HuH-7.5 (cell line): ENCODE measurements at regions not wholly inside any gene's neighbourhood (a gene's known extent, or its start where the extent isn't known, plus 50 kb on each side); places are given as distances from the start of the nearest gene placed in this dataset.

Experiments used
- DNase-seq: peaks from one replicate; pipeline ENCODE4 v3.0.0; 2011; ENCODE audit warnings: low spot score

GRCh38 chr2:144333143-144333555, 186.8 kb downstream of the ZEB2 start:
- DNase-seq: no peak

DNA sequence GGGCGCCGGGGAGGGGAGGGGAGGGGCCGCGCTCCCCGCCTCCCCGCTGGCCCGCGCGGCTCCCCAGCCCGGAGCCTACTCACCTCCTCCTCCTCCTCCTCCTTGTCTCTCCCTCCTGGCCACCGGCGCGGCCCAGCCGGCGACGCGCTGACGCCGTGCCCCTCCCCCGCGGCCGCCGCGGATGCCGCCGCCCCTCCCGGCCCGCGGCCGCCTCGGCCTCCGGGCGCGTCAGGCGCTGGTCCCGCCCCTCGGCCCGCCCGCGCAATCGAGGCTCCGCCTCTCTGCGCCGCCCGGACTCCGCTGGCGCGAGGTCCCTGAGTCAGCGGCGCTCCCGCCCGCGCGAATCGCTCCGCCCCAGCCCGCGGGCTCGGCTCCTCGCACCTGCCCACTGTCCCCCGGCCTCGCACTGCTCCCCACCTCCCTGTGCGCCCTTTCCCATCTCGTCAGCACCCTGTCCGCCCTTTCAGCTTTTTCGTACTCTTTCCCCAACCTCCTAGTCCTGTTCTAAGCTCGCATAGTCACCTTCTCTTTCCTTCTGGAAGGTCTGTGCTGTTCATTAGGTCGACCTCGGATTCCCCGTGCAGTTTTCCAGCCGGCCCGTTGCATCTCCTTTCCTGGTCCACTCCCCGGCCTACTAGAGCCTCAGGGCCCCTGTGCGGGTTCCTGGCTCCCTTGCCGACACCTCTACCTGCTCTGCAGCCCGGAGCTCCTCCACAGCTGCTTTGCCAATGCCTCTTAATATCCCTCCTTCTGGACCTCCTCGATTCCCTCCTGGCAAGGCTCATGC, 187.4 kb downstream of the ZEB2 start:
- peak; percentile 52 for DNase-seq

DNA sequence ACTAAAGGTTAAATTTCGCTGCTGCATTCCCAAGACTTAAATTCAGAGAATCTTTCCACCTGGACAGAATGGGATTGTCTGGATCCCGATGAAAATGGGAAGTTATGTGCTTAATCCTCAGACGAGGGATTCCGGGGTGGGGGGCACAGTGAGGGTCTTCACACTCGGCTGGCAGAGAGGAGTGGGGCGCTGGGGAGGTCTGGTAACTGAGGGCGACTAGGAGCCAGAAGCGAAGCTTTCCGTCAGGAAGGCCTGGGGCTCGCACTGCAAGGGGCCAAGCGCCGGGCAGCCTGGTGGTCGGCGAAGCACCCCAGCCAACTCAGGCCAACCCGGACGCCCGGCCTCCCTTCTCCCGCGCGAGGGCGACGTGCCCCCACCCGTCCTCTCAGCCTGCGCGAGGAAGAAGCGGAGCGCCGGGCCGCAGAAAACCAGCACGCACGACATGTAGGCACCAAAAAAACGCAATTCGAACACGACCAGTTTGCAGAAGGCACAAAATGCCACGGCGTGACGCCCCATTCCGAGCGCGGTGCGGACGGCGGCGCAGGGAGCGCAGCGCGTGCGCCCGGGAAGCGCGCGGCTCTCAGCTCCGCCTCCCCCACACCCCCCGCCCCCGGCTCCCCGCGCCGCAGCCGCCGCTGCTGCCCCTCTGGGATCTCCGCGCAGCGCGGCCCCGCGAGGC, 188.1 kb downstream of the ZEB2 start:
- DNase-seq: peak; percentile 31

DNA sequence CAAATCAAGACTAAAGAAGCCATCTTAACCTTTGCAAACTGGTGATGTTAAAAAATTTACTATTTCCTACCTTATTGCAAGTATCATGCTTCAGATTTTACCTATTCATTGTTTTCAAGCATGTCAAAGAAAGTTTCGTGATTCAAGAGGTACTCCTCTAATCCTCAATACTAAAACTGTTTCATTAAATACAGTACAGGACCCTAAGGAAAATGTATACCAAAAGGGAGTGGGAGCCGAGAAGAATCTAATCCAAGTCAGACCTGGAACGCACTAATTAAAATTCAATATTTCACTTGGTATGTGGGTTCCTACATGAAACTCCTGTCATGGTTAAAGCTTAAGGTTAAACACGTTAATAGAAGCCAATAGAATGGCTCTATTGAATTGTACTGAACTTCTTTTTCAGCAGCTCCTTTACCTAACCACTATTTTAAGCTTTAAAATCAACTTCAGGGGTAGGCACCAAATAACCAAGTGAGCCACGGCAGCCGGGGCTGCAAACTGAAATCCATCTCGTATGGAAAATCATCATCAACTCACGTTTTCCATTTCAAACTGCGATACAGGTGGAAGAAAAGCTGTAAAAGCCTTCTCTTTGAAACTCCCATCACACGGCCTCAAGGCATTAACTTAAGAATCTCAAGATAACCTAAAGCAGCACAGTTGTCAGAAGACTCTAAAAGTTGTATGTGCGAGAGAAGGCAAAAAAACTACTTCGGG, 188.8 kb downstream of the ZEB2 start:
- DNase-seq: no peak

GRCh38 chr2:144329472-144329871, 190.4 kb downstream of the ZEB2 start:
- DNase-seq: no peak

DNA sequence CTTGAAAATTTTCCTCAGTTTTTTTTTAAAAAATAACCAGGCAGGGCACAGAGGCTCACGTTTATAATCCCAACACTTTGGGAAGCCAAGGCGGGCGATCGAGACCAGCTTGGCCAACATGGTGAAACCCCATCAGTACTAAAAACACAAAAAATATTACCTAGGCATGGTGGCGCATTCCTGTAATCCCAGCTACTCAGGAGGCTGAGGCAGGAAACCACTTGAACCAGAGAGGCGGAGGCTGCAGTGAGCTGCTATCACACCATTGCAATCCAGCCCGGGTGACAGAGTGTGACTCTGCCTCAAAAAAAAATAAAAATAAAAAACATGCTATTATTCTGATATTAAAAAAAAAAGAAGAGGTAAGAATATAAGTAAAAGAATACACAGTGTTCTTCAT, 191.0 kb downstream of the ZEB2 start:
- no peak for DNase-seq

DNA sequence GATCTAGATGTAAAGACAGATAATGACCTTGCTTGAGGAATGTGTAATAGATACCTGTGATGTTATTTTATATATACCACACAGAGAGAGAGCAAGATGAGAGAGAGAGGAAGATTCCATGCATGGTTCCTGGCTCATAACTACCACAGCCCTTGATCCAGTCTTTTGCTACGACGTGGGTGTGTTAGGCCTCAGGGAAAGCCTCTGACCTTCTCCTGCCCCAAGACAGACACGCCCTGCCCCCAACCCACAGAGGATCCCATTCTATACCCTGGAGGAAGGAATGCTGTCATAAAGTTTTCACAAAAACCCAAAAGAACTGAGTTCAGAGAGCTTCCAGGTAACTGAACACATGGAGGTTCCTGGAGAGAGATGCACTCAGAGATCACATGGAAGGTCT, 193.1 kb downstream of the ZEB2 start:
- no peak for DNase-seq

GRCh38 chr2:144325086-144325485, 194.8 kb downstream of the ZEB2 start:
- DNase-seq: no peak

DNA sequence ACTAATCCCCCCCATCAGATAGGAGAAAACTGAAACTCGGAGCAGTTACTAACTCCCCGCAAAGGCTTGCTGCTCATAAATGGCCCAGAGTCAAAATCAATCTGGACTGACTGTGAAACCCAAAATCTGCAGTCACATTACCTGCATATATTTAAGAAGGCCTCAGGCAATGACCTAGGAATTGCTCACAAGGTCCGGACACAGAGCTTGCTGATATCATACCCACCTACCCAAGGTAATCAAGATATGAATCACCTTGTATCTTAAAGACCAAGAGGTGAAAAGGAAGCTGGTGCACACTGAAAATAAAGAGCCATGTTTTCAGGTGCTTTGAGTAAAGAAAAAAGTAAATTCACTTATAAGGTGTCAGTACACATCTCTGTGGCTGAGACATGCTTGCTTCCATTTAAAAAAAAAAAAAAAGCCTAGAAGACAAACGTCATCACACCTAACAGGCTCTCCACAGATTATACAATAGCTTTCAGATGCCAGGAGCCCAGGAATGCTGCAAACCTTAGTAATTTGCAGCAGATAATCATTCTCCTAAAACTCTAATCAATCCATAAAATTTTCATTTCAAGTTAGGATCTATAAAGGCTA, 195.4 kb downstream of the ZEB2 start:
- no peak for DNase-seq

- DNase-seq: no peak
Measured at GRCh38 chr2:144323946-144324345, 196.0 kb downstream of the ZEB2 start.

- DNase-seq: no peak
Measured at GRCh38 chr2:144322379-144322778, 197.5 kb downstream of the ZEB2 start.

DNA sequence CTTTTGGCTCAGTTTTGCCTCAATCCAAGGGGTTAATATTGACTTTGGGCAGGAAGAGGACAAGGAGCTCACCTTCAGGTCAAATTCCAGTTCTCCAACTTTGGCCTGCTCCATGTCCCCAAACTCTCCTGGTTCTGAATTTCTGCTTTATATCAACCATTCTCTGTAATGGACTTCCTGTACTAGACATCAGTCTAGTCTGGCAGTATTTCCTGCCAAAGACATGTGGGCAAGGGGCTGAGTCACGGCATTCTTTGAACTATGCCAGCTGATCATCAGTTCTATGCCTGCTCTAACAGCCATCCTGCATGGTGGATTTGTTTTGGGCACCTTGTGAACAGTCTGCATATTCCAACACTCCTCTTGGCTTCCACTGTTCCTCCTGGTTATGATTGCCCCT, 199.4 kb downstream of the ZEB2 start:
- no peak for DNase-seq

DNA sequence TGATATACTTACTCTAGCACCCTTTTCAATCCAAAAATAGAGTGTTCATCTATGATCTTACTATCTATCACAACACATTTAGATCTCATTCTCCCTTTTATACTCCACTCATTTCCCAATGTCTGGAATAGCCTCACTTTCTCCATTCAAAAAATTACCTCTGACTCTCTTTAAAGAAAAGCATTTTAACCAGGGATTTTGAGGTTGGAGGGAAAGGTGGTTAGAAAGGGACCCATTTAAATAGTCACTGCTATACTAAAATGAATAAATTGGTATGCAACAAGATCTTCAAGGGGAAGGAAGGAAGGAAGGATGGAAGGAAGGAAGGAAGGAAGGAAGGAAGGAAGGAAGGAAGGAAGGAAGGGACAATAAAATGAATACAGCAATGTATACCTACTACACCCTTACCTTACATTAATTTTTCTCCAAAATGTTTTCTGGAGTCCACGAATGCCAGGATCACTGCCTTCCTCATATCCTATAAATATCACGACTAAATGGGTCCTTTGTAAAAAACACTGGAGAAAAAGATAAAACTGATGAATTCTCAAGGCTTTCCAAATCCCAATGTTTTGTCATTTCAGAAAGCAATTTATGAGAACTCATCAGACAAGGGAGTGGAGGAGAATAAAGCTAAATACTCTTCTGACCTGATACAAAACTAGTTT, 202.7 kb downstream of the ZEB2 start:
- DNase-seq: no peak

DNA sequence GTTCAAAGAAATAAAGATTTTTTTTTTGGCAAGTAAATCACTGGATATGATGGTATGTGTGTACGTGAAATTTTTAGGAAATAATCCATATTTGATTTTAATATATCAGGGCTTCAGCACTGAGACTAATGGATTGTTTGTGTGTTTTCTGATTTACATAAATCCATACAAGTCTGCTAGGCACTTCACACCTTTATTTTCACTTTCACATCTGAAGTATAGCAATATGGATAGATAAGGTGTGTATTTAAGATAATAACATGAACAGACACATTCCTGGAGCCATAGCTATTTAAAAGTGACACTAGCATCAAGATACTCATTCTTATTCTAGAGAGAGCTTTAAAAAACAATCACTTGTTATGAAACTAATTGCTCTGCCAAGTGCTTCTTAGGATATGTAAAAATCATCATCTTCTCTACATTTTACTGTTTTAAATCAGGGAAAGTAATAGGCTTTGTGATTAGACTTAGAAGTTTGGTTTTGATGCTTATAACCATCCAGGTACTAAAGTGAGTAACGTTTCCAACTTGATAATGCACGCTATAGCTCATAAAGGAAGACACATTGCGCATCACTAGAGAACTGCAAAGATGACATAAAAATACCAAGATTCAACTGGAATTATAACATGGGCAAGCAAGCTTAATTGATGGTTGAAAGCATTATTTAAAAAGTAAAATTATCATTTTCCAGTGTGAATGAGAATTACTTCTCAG, 208.9 kb downstream of the ZEB2 start:
- DNase-seq: no peak

GRCh38 chr2:144310484-144310883, 209.4 kb downstream of the ZEB2 start:
- no peak for DNase-seq

DNA sequence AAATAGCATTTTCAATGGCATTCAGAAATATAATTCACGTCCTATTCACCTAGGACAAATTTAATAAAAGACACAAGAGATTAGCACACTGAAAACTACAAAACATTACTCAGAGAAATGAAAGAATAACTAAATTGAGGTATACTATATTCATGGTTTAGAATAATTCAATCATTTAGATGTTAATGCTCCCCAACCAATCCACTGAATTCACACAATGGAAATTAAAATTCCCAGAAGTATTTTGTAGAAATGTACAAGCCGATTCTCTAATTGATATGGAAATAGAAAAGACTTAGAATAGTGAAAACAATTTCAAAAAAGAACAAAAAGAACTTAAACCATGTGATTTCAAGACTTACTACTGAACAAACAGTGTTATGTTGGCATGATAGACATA, 212.2 kb downstream of the ZEB2 start:
- DNase-seq: no peak

- no peak for DNase-seq
Measured at GRCh38 chr2:144304202-144304601, 215.7 kb downstream of the ZEB2 start.

DNA sequence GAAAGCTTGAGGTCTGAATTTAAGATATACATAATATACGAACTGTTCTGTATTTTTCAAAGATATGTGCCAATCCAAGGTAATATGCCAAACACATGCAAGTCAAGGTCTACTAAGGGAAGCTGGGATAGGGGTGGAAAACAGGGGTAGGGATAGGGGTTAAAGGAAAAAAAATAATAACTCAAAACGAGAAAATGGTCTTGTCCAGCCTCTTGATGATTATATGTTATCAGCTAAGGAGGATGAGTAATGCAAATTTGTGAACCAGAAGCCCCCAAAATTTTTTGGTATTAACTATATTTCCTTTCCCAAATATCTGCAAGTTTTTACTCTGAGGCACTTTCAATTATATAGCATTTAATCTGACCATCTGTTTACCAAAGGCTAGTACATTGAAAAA, 219.3 kb downstream of the ZEB2 start:
- no peak for DNase-seq

- DNase-seq: no peak
Measured at GRCh38 chr2:144290276-144290675, 229.6 kb downstream of the ZEB2 start.

DNA sequence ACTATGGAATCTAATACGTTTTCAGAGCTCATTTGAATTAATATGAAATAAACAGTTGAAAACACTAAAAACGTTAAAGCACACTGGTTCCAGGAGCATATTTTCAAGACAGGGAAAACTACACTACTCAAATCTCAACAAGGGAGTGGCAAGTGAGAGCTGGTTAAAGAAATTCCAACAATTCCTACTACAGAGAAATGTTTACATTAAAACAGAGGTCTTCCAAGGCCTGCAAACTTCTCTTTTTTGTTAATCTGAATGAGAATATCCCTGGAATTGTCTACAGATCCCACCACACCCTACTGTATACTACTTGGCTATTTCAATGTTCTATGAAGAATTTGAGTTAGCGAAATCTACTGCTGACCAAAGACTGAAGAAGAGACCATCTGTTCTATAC, 231.5 kb downstream of the ZEB2 start:
- DNase-seq: no peak

DNA sequence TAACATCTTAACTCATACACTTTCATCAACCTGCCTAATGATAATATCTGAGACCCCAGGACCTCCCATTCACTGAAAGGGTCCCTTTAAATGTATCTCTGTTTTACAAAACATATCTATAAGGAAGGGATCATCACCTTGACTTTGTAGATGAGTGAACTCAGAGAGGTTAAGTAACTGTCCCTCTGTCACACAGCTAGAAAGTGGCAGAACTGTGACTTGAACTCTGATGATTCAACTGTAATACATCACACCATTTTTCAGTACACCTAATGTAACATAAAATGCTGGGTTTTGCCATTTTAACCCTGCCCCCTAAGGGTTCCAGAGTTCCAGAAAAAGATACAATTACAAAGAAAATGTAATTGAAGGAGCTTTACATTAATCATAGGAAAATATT, 234.6 kb downstream of the ZEB2 start:
- DNase-seq: no peak

- no peak for DNase-seq
Measured at GRCh38 chr2:144281476-144281875, 238.4 kb downstream of the ZEB2 start.
